ENCODE measurements at regions not wholly inside any gene's neighbourhood (a gene's known extent, or its start where the extent isn't known, plus 50 kb on each side); places are given as distances from the start of the nearest gene placed in this dataset.

- TF ChIP-seq POLR2A (IDR thresholded peaks at IDR 0.05) (no peak), CTCF (IDR thresholded peaks at IDR 0.05) (no peak)
These were observed 711.9 kb upstream of the RAB6C start for GRCh38 chr2:129267559-129267958.

Measured in lower leg skin (tissue), 3 donors.